ENCODE measurements at regions not wholly inside any gene's neighbourhood (a gene's known extent, or its start where the extent isn't known, plus 50 kb on each side); places are given as distances from the start of the nearest gene placed in this dataset.

- Histone ChIP-seq H3K4me2 (ENCODE audit: insufficient read depth, low read length) (no peak overlapping the region), H3K9me1 (ENCODE audit: control insufficient read depth, insufficient read depth, low read length) (no peaks in the 10 kb centered on the region), H3K79me2 (ENCODE audit: control insufficient read depth, insufficient read depth, low read length) (no peaks in the 10 kb centered on the region), H3K36me3 (ENCODE audit: control insufficient read depth, insufficient read depth, low read length) (no peaks in the 10 kb centered on the region), H3K27ac (ENCODE audit: extremely low read depth, low read depth, low read length) (no peak overlapping the region), H2AFZ (ENCODE audit: low read depth, low read length) (no peak overlapping the region), H4K20me1 (replicated peaks; ENCODE audit: control insufficient read depth, insufficient read depth, low read length) (no peaks in the 10 kb centered on the region), H3K27me3 (ENCODE audit: control insufficient read depth in 2 of 2, insufficient read depth in 2 of 2, low read length in 2 of 2) (no peaks in the 10 kb centered on the region), H3K4me3 (no peak overlapping the region), H3K9me3 (replicated peaks; ENCODE audit: control insufficient read depth, insufficient read depth, low read depth, low read length) (no peaks in the 10 kb centered on the region), H3K9ac (ENCODE audit: insufficient read depth in 1 of 2, low read depth in 2 of 2, low read length in 2 of 2) (no peak overlapping the region), H3K4me1 (replicated peaks in 1 of 2; ENCODE audit: control insufficient read depth in 2 of 2, insufficient read depth in 2 of 2, low read length in 2 of 2) (no peaks in the 10 kb centered on the region)
- POLR2A ChIA-PET: no interaction called here
- in situ Hi-C loops (cut with MboI) (no loop called here), intact Hi-C loops (cut with micrococcal nuclease) (no loop called here)
- no TSS peak for BruUV-seq (replicated peaks)
- DNase-seq (ENCODE audit: extremely low read depth in 1 of 4, low spot score in 3 of 4): no peak
- FAIRE-seq: no peak
- no peak for ATAC-seq
- 0% methylated on average over 5 of the region's 5 CpGs for WGBS (ENCODE audit: insufficient coverage, low coverage, missing lambda C conversion rate)
- TF ChIP-seq ARID2 (IDR thresholded peaks at IDR 0.05) (no peak), MAFG (tag; conservative IDR thresholded peaks at IDR 0.05) (0 out of 2 replicates have a peak, but pooled peaks have one; percentile 19), PTRF (tag; IDR thresholded peaks at IDR 0.05) (no peak), JUND (IDR thresholded peaks at IDR 0.05; ENCODE audit: borderline replicate concordance, low read depth, low read length) (no peak), JUND (tag; IDR thresholded peaks at IDR 0.05; ENCODE audit: borderline replicate concordance, low read depth, low read length) (no peak), IFI16 (CRISPR knock-in tag; IDR thresholded peaks at IDR 0.05) (no peak), MAFK (IDR thresholded peaks at IDR 0.05; ENCODE audit: low read length) (peak; percentile 53; the same call in 1 of the 2 replicates), ZNF766 (CRISPR knock-in tag; conservative IDR thresholded peaks at IDR 0.05) (no peak), ZNF583 (CRISPR knock-in tag; IDR thresholded peaks at IDR 0.05) (no peak), ARID1B (IDR thresholded peaks at IDR 0.05) (no peak), BRD9 (IDR thresholded peaks at IDR 0.05; ENCODE audit: low read depth, partially characterized antibody) (no peak), ATF1 (CRISPR knock-in tag; IDR thresholded peaks at IDR 0.05) (no peak), ATF1 (tag; IDR thresholded peaks at IDR 0.05) (no peak), CREBBP (IDR thresholded peaks at IDR 0.05; ENCODE audit: low read depth, low read length) (no peak), E2F3 (CRISPR knock-in tag; IDR thresholded peaks at IDR 0.05) (no peak), MAFF (IDR thresholded peaks at IDR 0.05; ENCODE audit: low read length) (peak; percentile 42), ZNF316 (IDR thresholded peaks at IDR 0.05) (peak; percentile 55), C11orf30 (IDR thresholded peaks at IDR 0.05; ENCODE audit: low read depth) (peak; percentile 37)
- TF ChIP-seq, protein P1, sequence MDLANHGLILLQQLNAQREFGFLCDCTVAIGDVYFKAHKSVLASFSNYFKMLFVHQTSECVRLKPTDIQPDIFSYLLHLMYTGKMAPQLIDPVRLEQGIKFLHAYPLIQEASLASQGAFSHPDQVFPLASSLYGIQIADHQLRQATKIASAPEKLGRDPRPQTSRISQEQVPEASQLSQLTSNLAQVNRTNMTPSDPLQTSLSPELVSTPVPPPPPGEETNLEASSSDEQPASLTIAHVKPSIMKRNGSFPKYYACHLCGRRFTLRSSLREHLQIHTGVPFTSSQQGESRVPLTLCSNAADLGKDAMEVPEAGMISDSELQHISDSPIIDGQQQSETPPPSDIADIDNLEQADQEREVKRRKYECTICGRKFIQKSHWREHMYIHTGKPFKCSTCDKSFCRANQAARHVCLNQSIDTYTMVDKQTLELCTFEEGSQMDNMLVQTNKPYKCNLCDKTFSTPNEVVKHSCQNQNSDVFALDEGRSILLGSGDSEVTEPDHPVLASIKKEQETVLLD (IDR thresholded peaks at IDR 0.05): no peak
- CTCF ChIA-PET (ENCODE audit: low intra/inter-chr PET ratio): no interaction called here
Measured at GRCh38 chr10:120711860-120712259, 139.3 kb upstream of the WDR11 start.
